SK-N-SH treated with all-trans-retinoic acid at 6 μM for 48 hours (cell line): ENCODE measurements at regions not wholly inside any gene's neighbourhood (a gene's known extent, or its start where the extent isn't known, plus 50 kb on each side); places are given as distances from the start of the nearest gene placed in this dataset.

ENCODE experiments used
- ATAC-seq: fragments of 200-7000 bp; cut with Tn5 transposase; 3 replicates; pipeline ENCODE4 v1.9.1; 2020; ENCODE audit warnings: mild to moderate bottlenecking, moderate library complexity
- ARNTL ChIP-seq: fragments of 450-650 bp; formaldehyde crosslinking; IDR thresholded peaks from 2 replicates; pipeline ENCODE4 v1.5.0; 2020; ENCODE audit warnings: low read depth, mild to moderate bottlenecking, moderate library complexity, borderline replicate concordance
- BACH2 ChIP-seq: fragments of 250-450 bp; sonication (Bioruptor Pico); IDR thresholded peaks from 2 replicates; pipeline ENCODE4 v1.9.0; 2021; ENCODE audit warnings: mild to moderate bottlenecking, borderline replicate concordance
- CSDC2 ChIP-seq: fragments of 250-450 bp; sonication (Bioruptor Pico); IDR thresholded peaks from 2 replicates; pipeline ENCODE4 v1.5.0; 2020; ENCODE audit warnings: mild to moderate bottlenecking, moderate library complexity
- CSRNP3 ChIP-seq: fragments of 250-450 bp; sonication (Bioruptor Pico); IDR thresholded peaks from 2 replicates; pipeline ENCODE4 v1.5.1; 2021; ENCODE audit warnings: mild to moderate bottlenecking, moderate library complexity
- ESRRG ChIP-seq: fragments of 250-450 bp; sonication (Bioruptor Pico); IDR thresholded peaks from 2 replicates; pipeline ENCODE4 v1.6.1; 2021; ENCODE audit warnings: mild to moderate bottlenecking
- GLIS3 ChIP-seq: fragments of 250-450 bp; sonication (Bioruptor Pico); IDR thresholded peaks from 2 replicates; pipeline ENCODE4 v1.5.0; 2020; ENCODE audit warnings: mild to moderate bottlenecking, moderate library complexity
- ISL1 ChIP-seq: fragments of 250-450 bp; sonication (Bioruptor Pico); IDR thresholded peaks from 2 replicates; pipeline ENCODE4 v2.1.2; 2022; ENCODE audit warnings: mild to moderate bottlenecking, moderate library complexity
- OSR1 ChIP-seq: fragments of 250-450 bp; sonication (Bioruptor Pico); IDR thresholded peaks from 2 replicates; pipeline ENCODE4 v1.8.0; 2022; ENCODE audit warnings: moderate library complexity, mild to moderate bottlenecking, inconsistent platforms
- PATZ1 ChIP-seq: fragments of 250-450 bp; sonication (Bioruptor Pico); IDR thresholded peaks from 2 replicates; pipeline ENCODE4 v1.8.0; 2020; ENCODE audit warnings: mild to moderate bottlenecking, moderate library complexity, borderline replicate concordance
- POU6F1 ChIP-seq: fragments of 250-450 bp; sonication (Bioruptor Pico); IDR thresholded peaks from 2 replicates; pipeline ENCODE4 v1.8.0; 2021; ENCODE audit warnings: low read depth, mild to moderate bottlenecking, moderate library complexity, borderline replicate concordance
- PPARA ChIP-seq: fragments of 250-450 bp; sonication (Bioruptor Pico); IDR thresholded peaks from 2 replicates; pipeline ENCODE4 v1.5.0; 2020; ENCODE audit warnings: mild to moderate bottlenecking, borderline replicate concordance
- RARB ChIP-seq: fragments of 250-450 bp; sonication (Bioruptor Pico); IDR thresholded peaks from 2 replicates; pipeline ENCODE4 v1.8.0; 2021; ENCODE audit warnings: mild to moderate bottlenecking, moderate library complexity
- TCF4 ChIP-seq: fragments of 250-450 bp; sonication (Bioruptor Pico); IDR thresholded peaks from 2 replicates; pipeline ENCODE4 v1.8.0; 2021; ENCODE audit warnings: mild to moderate bottlenecking, moderate library complexity, borderline replicate concordance
- TOX ChIP-seq: fragments of 250-450 bp; sonication (Bioruptor Pico); IDR thresholded peaks from 2 replicates; pipeline ENCODE4 v1.8.0; 2021; ENCODE audit warnings: mild to moderate bottlenecking, moderate library complexity, borderline replicate concordance
- TSHZ2 ChIP-seq: fragments of 250-450 bp; sonication (Bioruptor Pico); IDR thresholded peaks from 2 replicates; pipeline ENCODE4 v1.5.0; 2020; ENCODE audit warnings: mild to moderate bottlenecking, moderate library complexity
- ZC3H10 ChIP-seq: fragments of 250-450 bp; sonication (Bioruptor Pico); IDR thresholded peaks from 2 replicates; pipeline ENCODE4 v1.5.1; 2021; ENCODE audit warnings: mild to moderate bottlenecking, moderate library complexity
- ZFP3 ChIP-seq: fragments of 250-450 bp; sonication (Bioruptor Pico); IDR thresholded peaks from 2 replicates; pipeline ENCODE4 v1.5.0; 2020; ENCODE audit warnings: mild to moderate bottlenecking, moderate library complexity
- ZFP30 ChIP-seq: fragments of 450-650 bp; formaldehyde crosslinking; IDR thresholded peaks from 2 replicates; pipeline ENCODE4 v1.5.0; 2022; ENCODE audit warnings: mild to moderate bottlenecking, moderate library complexity
- ZNF565 ChIP-seq: fragments of 450-650 bp; formaldehyde crosslinking; conservative IDR thresholded peaks from 2 replicates; pipeline ENCODE4 v1.5.0; 2020; ENCODE audit warnings: low read depth, mild to moderate bottlenecking, moderate library complexity
- ZNF70 ChIP-seq: fragments of 450-650 bp; formaldehyde crosslinking; IDR thresholded peaks from 2 replicates; pipeline ENCODE4 v1.5.0; 2020; ENCODE audit warnings: mild to moderate bottlenecking, moderate library complexity
- ZNF8 ChIP-seq: fragments of 450-650 bp; formaldehyde crosslinking; IDR thresholded peaks from 2 replicates; pipeline ENCODE4 v1.5.0; 2020; ENCODE audit warnings: mild to moderate bottlenecking, moderate library complexity

- no peak for ATAC-seq
- TF ChIP-seq BACH2 (CRISPR knock-in tag) (no peak), OSR1 (no peak), ZNF70 (CRISPR knock-in tag) (no peak), TSHZ2 (CRISPR knock-in tag) (no peak), RARB (CRISPR knock-in tag) (no peak), ESRRG (CRISPR knock-in tag) (no peak), ZFP3 (no peak), ZC3H10 (CRISPR knock-in tag) (no peak), POU6F1 (CRISPR knock-in tag) (no peak), ARNTL (CRISPR knock-in tag) (no peak), ISL1 (CRISPR knock-in tag) (no peak), CSDC2 (no peak), GLIS3 (CRISPR knock-in tag) (no peak), ZFP30 (CRISPR knock-in tag) (no peak), PPARA (CRISPR knock-in tag) (no peak), TCF4 (CRISPR knock-in tag) (no peak), ZNF8 (CRISPR knock-in tag) (no peak), TOX (CRISPR knock-in tag) (no peak), ZNF565 (CRISPR knock-in tag) (no peak)
- TF ChIP-seq, all 23 proteins: peak for 0
Measured at GRCh38 chr4:170729897-170730296, 640.1 kb upstream of the AADAT start.

GRCh38 chr4:170729236-170729635 lies 639.5 kb upstream of the AADAT start:
- TF ChIP-seq CSDC2: no peak
- no peak for TF ChIP-seq ESRRG (CRISPR knock-in tag)
- no peak for TF ChIP-seq ZC3H10 (CRISPR knock-in tag)
- no peak for TF ChIP-seq CSRNP3
- no peak for TF ChIP-seq PPARA (CRISPR knock-in tag)
- no peak for TF ChIP-seq PATZ1 (CRISPR knock-in tag)
- TF ChIP-seq ZFP3: no peak
- TF ChIP-seq ISL1 (CRISPR knock-in tag): no peak
- no peak for TF ChIP-seq TCF4 (CRISPR knock-in tag)
- TF ChIP-seq RARB (CRISPR knock-in tag): no peak
- no peak for TF ChIP-seq TOX (CRISPR knock-in tag)
- no peak for TF ChIP-seq OSR1
- TF ChIP-seq BACH2 (CRISPR knock-in tag): no peak
- no peak for TF ChIP-seq GLIS3 (CRISPR knock-in tag)
- no peak for TF ChIP-seq ARNTL (CRISPR knock-in tag)

GRCh38 chr4:170724191-170724590 lies 634.4 kb upstream of the AADAT start:
- no peak for ATAC-seq
- no peak for TF ChIP-seq ZFP30 (CRISPR knock-in tag)
- TF ChIP-seq ZC3H10 (CRISPR knock-in tag): no peak
- no peak for TF ChIP-seq ARNTL (CRISPR knock-in tag)
- no peak for TF ChIP-seq POU6F1 (CRISPR knock-in tag)
- TF ChIP-seq ESRRG (CRISPR knock-in tag): no peak
- TF ChIP-seq ZFP3: no peak

More at GRCh38 chr4:170729236-170729635, 639.5 kb upstream of the AADAT start:
- ATAC-seq: no peak
